HFF-Myc (cell line): ENCODE measurements at regions not wholly inside any gene's neighbourhood (a gene's known extent, or its start where the extent isn't known, plus 50 kb on each side); places are given as distances from the start of the nearest gene placed in this dataset.

Experiments used
- DNase-seq: peaks from one replicate; pipeline ENCODE4 v3.0.0-alpha.2; 2011; ENCODE audit warnings: low read depth; ENCODE audit errors: extremely low read depth
- H3K4me3 ChIP-seq: replicated peaks from 2 replicates; pipeline ENCODE4 v1.5.1; 2011; ENCODE audit warnings: low read depth, mild to moderate bottlenecking, control low read depth, low read length
- CTCF ChIP-seq: IDR thresholded peaks from 2 replicates; pipeline ENCODE4 v1.5.1; 2012; ENCODE audit warnings: mild to moderate bottlenecking, low read depth, low read length, control low read depth; ENCODE audit errors: missing control alignments

- DNase-seq = no peak
- H3K4me3 ChIP-seq = no peak overlapping the region
- no peak for TF ChIP-seq CTCF
These were observed 467.7 kb downstream of the SH2D1A start for GRCh38 chrX:124814106-124814505.

- H3K4me3 ChIP-seq = no peak overlapping the region
- no peak for TF ChIP-seq CTCF
- DNase-seq = no peak
These were observed 471.7 kb downstream of the SH2D1A start for GRCh38 chrX:124818033-124818432.

GRCh38 chrX:124818764-124819163 lies 472.4 kb downstream of the SH2D1A start:
- no peak overlapping the region for H3K4me3 ChIP-seq
- no peak for DNase-seq
- TF ChIP-seq CTCF = no peak

GRCh38 chrX:124820738-124821137 lies 474.4 kb downstream of the SH2D1A start:
- DNase-seq = no peak
- no peak overlapping the region for H3K4me3 ChIP-seq
- TF ChIP-seq CTCF = no peak

- no peak for DNase-seq
- TF ChIP-seq CTCF = no peak
- no peak overlapping the region for H3K4me3 ChIP-seq
These were observed 481.0 kb downstream of the SH2D1A start for GRCh38 chrX:124827258-124827845.

- DNase-seq = no peak
- no peak for TF ChIP-seq CTCF
These were observed 483.6 kb downstream of the SH2D1A start for GRCh38 chrX:124829930-124830329.

GRCh38 chrX:124836786-124837185 lies 482.9 kb upstream of the TEX13C start:
- no peak for TF ChIP-seq CTCF
- DNase-seq = no peak
- no peak overlapping the region for H3K4me3 ChIP-seq

More at GRCh38 chrX:124829930-124830329, 483.6 kb downstream of the SH2D1A start:
- no peak overlapping the region for H3K4me3 ChIP-seq
